ENCODE measurements at regions not wholly inside any gene's neighbourhood (a gene's known extent, or its start where the extent isn't known, plus 50 kb on each side); places are given as distances from the start of the nearest gene placed in this dataset.

GRCh38 chr2:188227713-188228112 is 64.0 kb upstream of the GULP1 start:
- no peaks in the 10 kb centered on the region for H4K20me1 ChIP-seq (replicated peaks; ENCODE audit: insufficient read depth)
- TF ChIP-seq JUNB (IDR thresholded peaks at IDR 0.05; ENCODE audit: unreplicated experiment) (no peak), EZH2 (IDR thresholded peaks at IDR 0.05; ENCODE audit: low read depth, unreplicated experiment) (no peak), ZNF331 (CRISPR knock-in tag; IDR thresholded peaks at IDR 0.05; ENCODE audit: low read depth) (no peak), CREB1 (CRISPR knock-in tag; IDR thresholded peaks at IDR 0.05; ENCODE audit: low read depth) (no peak), NANOG (IDR thresholded peaks at IDR 0.05; ENCODE audit: borderline replicate concordance) (no peak), ETS1 (IDR thresholded peaks at IDR 0.05) (no peak), EZH2phosphoT487 (IDR thresholded peaks at IDR 0.05; ENCODE audit: unreplicated experiment) (no peak), STAT1 (IDR thresholded peaks at IDR 0.05; ENCODE audit: unreplicated experiment) (no peak), CTCF (conservative IDR thresholded peaks at IDR 0.05; ENCODE audit: low read depth in 2 of 2) (no peak), ZNF462 (CRISPR knock-in tag; IDR thresholded peaks at IDR 0.05) (no peak), REST (IDR thresholded peaks at IDR 0.05; ENCODE audit: unreplicated experiment) (no peak), POLR2AphosphoS5 (IDR thresholded peaks at IDR 0.05; ENCODE audit: low read depth) (no peak), ZNF114 (CRISPR knock-in tag; IDR thresholded peaks at IDR 0.05) (no peak)
- H3K27ac ChIP-seq (ENCODE audit: low read depth), result no peak overlapping the region
- H3K36me3 Mint-ChIP-seq (ENCODE audit: low read depth), result peaks cover 47% of the 10 kb centered on the region
- H3K4me3 Mint-ChIP-seq, result no peak overlapping the region
- H3K27ac Mint-ChIP-seq, result no peak overlapping the region
- H2AFZ ChIP-seq, result no peak overlapping the region; the same call in 1 of the 2 replicates
- H3F3A ChIP-seq (replicated peaks; ENCODE audit: low read depth), result no peaks in the 10 kb centered on the region
- H3K9me3 Mint-ChIP-seq, result peaks cover 17% of the 10 kb centered on the region
- peaks cover 3% of the 10 kb centered on the region for H3K9me2 ChIP-seq (ENCODE audit: insufficient read depth)
- no peak overlapping the region for H3K4me2 ChIP-seq
- H3K79me2 ChIP-seq (replicated peaks; ENCODE audit: insufficient read depth), result no peaks in the 10 kb centered on the region
- DNase-seq (ENCODE audit: low spot score), result no peak
- no peaks in the 10 kb centered on the region for H3K4me1 Mint-ChIP-seq
- H3K4me1 ChIP-seq (ENCODE audit: insufficient read depth), result no peaks in the 10 kb centered on the region
- no peaks in the 10 kb centered on the region for H3K27me3 ChIP-seq (ENCODE audit: insufficient read depth)
- no peaks in the 10 kb centered on the region for H3K36me3 ChIP-seq (ENCODE audit: insufficient read depth)
- H3K27me3 Mint-ChIP-seq (ENCODE audit: insufficient read depth, low read depth, poor library complexity), result no peaks in the 10 kb centered on the region
- H3K4me3 ChIP-seq, result no peak overlapping the region
- no peak for ATAC-seq
